DMS153 treated with DMSO at 0.1 percent for 48 hours (cell line): ENCODE measurements at regions not wholly inside any gene's neighbourhood (a gene's known extent, or its start where the extent isn't known, plus 50 kb on each side); places are given as distances from the start of the nearest gene placed in this dataset.

Experiments used
- DNase-seq: peaks from one replicate; lab custom pipeline; 2025; ENCODE audit not compliant: unreplicated experiment; lab: John Stamatoyannopoulos, UW

- no peak for DNase-seq
These were observed 702.4 kb upstream of the LRRC4C start for GRCh38 chr11:42161886-42162285.

- DNase-seq = no peak
These were observed 709.7 kb upstream of the LRRC4C start for GRCh38 chr11:42169191-42169590.

- no peak for DNase-seq
These were observed 711.1 kb upstream of the LRRC4C start for GRCh38 chr11:42170601-42171000.

GRCh38 chr11:42171046-42171445 lies 711.6 kb upstream of the LRRC4C start:
- no peak for DNase-seq

GRCh38 chr11:42172441-42172840 lies 713.0 kb upstream of the LRRC4C start:
- no peak for DNase-seq

GRCh38 chr11:42175203-42175602 lies 715.8 kb upstream of the LRRC4C start:
- no peak for DNase-seq

- no peak for DNase-seq
These were observed 719.8 kb upstream of the LRRC4C start for GRCh38 chr11:42179216-42179615.

GRCh38 chr11:42195289-42196013 lies 736.0 kb upstream of the LRRC4C start:
- DNase-seq = no peak

GRCh38 chr11:42200311-42200710 lies 740.9 kb upstream of the LRRC4C start:
- no peak for DNase-seq

- no peak for DNase-seq
These were observed 742.2 kb upstream of the LRRC4C start for GRCh38 chr11:42201603-42202148.

GRCh38 chr11:42205518-42205917 lies 746.1 kb upstream of the LRRC4C start:
- DNase-seq = no peak

GRCh38 chr11:42225664-42226063 lies 766.2 kb upstream of the LRRC4C start:
- no peak for DNase-seq

GRCh38 chr11:42232673-42233072 lies 773.2 kb upstream of the LRRC4C start:
- no peak for DNase-seq

- DNase-seq = no peak
These were observed 775.0 kb upstream of the LRRC4C start for GRCh38 chr11:42234451-42234951.

GRCh38 chr11:42237701-42238235 lies 778.3 kb upstream of the LRRC4C start:
- DNase-seq = no peak

GRCh38 chr11:42239188-42239587 lies 779.7 kb upstream of the LRRC4C start:
- DNase-seq = no peak

GRCh38 chr11:42243385-42243784 lies 783.9 kb upstream of the LRRC4C start:
- DNase-seq = no peak

GRCh38 chr11:42244376-42244775 lies 784.9 kb upstream of the LRRC4C start:
- no peak for DNase-seq

- DNase-seq = no peak
These were observed 789.9 kb upstream of the LRRC4C start for GRCh38 chr11:42249401-42249800.

GRCh38 chr11:42249956-42250355 lies 790.5 kb upstream of the LRRC4C start:
- no peak for DNase-seq

GRCh38 chr11:42251984-42252383 lies 792.5 kb upstream of the LRRC4C start:
- no peak for DNase-seq

GRCh38 chr11:42253156-42253555 lies 793.7 kb upstream of the LRRC4C start:
- no peak for DNase-seq

GRCh38 chr11:42255906-42256305 lies 796.5 kb upstream of the LRRC4C start:
- no peak for DNase-seq
